HG02840 (cell line): ENCODE measurements at regions not wholly inside any gene's neighbourhood (a gene's known extent, or its start where the extent isn't known, plus 50 kb on each side); places are given as distances from the start of the nearest gene placed in this dataset.
"Not testable (repeated sequence)": the region's sequence is repeated elsewhere in the genome, so short reads cannot be mapped to it uniquely, and the experiment has no call there.

ENCODE experiments used
- ATAC-seq: cut with Tn5 transposase; IDR thresholded peaks from one replicate; pipeline ENCODE4 v1.9.1; 2021; ENCODE audit warnings: mild to moderate bottlenecking, moderate library complexity, moderate number of reproducible peaks; ENCODE audit not compliant: unreplicated experiment, low FRiP score

- no peak for ATAC-seq
Measured at GRCh38 chr13:78169386-78169785, 250.8 kb upstream of the EDNRB start.

GRCh38 chr13:78168981-78169380, 250.3 kb upstream of the EDNRB start:
- ATAC-seq: no peak

- no peak for ATAC-seq
Measured at GRCh38 chr13:78161266-78161665, 242.6 kb upstream of the EDNRB start.

- ATAC-seq: no peak
Measured at GRCh38 chr13:78160793-78161192, 242.2 kb upstream of the EDNRB start.

GRCh38 chr13:78152415-78152814, 233.8 kb upstream of the EDNRB start:
- ATAC-seq: no peak

- ATAC-seq: no peak
Measured at GRCh38 chr13:78147905-78148304, 229.3 kb upstream of the EDNRB start.

GRCh38 chr13:78145276-78145675, 226.6 kb upstream of the EDNRB start:
- ATAC-seq: no peak

- ATAC-seq: no peak
Measured at GRCh38 chr13:78139765-78140164, 221.1 kb upstream of the EDNRB start.

- ATAC-seq: no peak
Measured at GRCh38 chr13:78138756-78139155, 220.1 kb upstream of the EDNRB start.

GRCh38 chr13:78137404-78138142, 218.9 kb upstream of the EDNRB start:
- peak; percentile 92 for ATAC-seq

GRCh38 chr13:78136966-78137365, 218.3 kb upstream of the EDNRB start:
- ATAC-seq: no peak

GRCh38 chr13:78133511-78133910, 214.9 kb upstream of the EDNRB start:
- no peak for ATAC-seq

GRCh38 chr13:78131811-78132210, 213.2 kb upstream of the EDNRB start:
- ATAC-seq: no peak

GRCh38 chr13:78131346-78131745, 212.7 kb upstream of the EDNRB start:
- ATAC-seq: no peak

GRCh38 chr13:78129823-78130222, 211.2 kb upstream of the EDNRB start:
- no peak for ATAC-seq

GRCh38 chr13:78129359-78129758, 210.7 kb upstream of the EDNRB start:
- no peak for ATAC-seq

- no peak for ATAC-seq
Measured at GRCh38 chr13:78121459-78122348, 203.1 kb upstream of the EDNRB start.

GRCh38 chr13:78121001-78121400, 202.4 kb upstream of the EDNRB start:
- ATAC-seq: no peak

- ATAC-seq: not testable (repeated sequence)
Measured at GRCh38 chr13:78120144-78120543, 201.5 kb upstream of the EDNRB start.

- ATAC-seq: not testable (repeated sequence)
Measured at GRCh38 chr13:78117070-78117469, 198.4 kb upstream of the EDNRB start.

GRCh38 chr13:78105656-78106055, 187.0 kb upstream of the EDNRB start:
- no peak for ATAC-seq

- no peak for ATAC-seq
Measured at GRCh38 chr13:78103936-78104335, 185.3 kb upstream of the EDNRB start.
